Central memory CD8-positive, alpha-beta T cell (primary cell): ENCODE measurements at regions not wholly inside any gene's neighbourhood (a gene's known extent, or its start where the extent isn't known, plus 50 kb on each side); places are given as distances from the start of the nearest gene placed in this dataset.

Source experiments
- ATAC-seq: fragments of 150-1000 bp; cut with Tn5 transposase; replicated peaks from 2 replicates; pipeline ENCODE4 v1.10.0; 2022; ENCODE audit warnings: mild to moderate bottlenecking, moderate FRiP score, moderate number of reproducible peaks; ENCODE audit not compliant: poor library complexity, severe bottlenecking; ENCODE audit errors: extremely low read depth
- DNase-seq, 2 donors: peaks; one replicate each; pipeline ENCODE4 v3.0.0; 2021; ENCODE audit warnings: low spot score in 2 of 2
- H3K27ac Mint-ChIP-seq: one replicate; pipeline ENCODE4 v1.8.0; 2022; ENCODE audit warnings: low read depth, mild to moderate bottlenecking, moderate library complexity, mixed read lengths
- H3K27me3 Mint-ChIP-seq: one replicate; pipeline ENCODE4 v1.8.0; 2022; ENCODE audit warnings: mixed read lengths
- H3K36me3 Mint-ChIP-seq: one replicate; pipeline ENCODE4 v1.8.0; 2022; ENCODE audit warnings: mild to moderate bottlenecking, moderate library complexity, mixed read lengths; ENCODE audit not compliant: insufficient read depth
- H3K4me1 Mint-ChIP-seq: one replicate; pipeline ENCODE4 v1.8.0; 2022; ENCODE audit warnings: mixed read lengths
- H3K4me3 Mint-ChIP-seq: one replicate; pipeline ENCODE4 v1.8.0; 2022; ENCODE audit warnings: mild to moderate bottlenecking, moderate library complexity, mixed read lengths
- H3K9me3 Mint-ChIP-seq: one replicate; pipeline ENCODE4 v1.8.0; 2022; ENCODE audit warnings: mixed read lengths

DNA sequence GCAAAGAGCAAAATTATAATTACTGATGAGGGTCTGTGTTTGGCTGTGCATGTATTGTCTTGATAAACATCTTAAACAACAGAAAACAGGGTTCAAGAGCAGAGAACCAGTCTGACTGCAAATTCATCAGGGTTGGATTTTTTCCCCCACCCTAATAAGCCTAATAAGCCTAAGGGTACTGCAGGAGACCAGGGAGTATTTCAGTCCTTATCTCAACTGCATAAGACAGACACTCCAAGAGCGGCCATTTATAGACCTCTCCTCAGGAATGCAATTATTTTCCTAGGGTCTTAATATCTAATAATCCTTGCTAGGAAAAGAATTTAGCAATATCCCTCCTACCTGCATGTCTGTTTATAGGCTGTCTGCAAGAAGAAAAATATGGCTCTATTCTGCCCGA lies 2011.5 kb upstream of the PCDH20 start:
- Mint-ChIP-seq H3K4me1 (no peaks in the 10 kb centered on the region), H3K27ac (no peak overlapping the region), H3K36me3 (peaks cover 2% of the 10 kb centered on the region), H3K27me3 (no peaks in the 10 kb centered on the region), H3K4me3 (no peak overlapping the region), H3K9me3 (peaks cover 13% of the 10 kb centered on the region)
- no peak for ATAC-seq
- DNase-seq, result no peak

DNA sequence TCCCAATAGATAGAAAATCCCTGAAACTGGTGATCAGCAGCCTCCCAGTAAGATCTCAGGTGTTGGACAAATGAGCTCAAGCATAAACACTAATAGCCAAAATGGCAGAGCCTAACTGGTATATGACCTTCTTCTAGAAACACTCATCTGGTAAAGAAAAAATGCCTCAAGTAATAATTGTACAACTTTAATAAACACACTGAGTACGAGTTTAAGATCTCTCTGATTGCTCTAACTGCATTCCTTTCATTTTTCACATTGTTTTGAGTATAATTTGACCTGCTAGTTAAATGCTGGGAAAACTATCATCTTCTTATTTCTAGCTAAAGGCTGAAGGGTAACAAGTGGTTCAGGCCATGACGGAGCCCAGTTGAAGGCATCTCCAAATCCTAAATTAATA lies 2009.5 kb upstream of the PCDH20 start:
- Mint-ChIP-seq H3K27ac (no peak overlapping the region), H3K4me1 (no peaks in the 10 kb centered on the region), H3K36me3 (peaks cover 2% of the 10 kb centered on the region), H3K27me3 (no peaks in the 10 kb centered on the region), H3K9me3 (peaks cover 13% of the 10 kb centered on the region), H3K4me3 (no peak overlapping the region)
- DNase-seq (no peak), ATAC-seq (no peak)

DNA sequence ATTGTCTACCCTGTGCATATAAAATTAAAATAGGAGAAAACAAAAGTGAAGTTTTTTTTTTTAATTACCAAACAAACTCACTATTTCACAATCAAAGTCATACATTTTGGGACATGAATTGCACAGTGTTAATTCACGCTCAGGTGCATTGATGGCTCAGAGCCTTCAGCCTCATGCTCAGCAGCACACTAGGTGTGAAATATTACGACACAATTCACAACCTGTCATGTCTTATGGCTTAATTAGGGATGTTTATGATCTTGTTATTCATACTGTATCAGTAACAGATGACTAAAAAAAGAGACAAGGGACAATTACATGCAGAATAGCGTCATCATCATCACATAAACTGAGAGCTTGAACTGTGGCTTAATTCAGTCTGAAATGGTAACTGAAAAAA lies 2005.5 kb upstream of the PCDH20 start:
- Mint-ChIP-seq H3K9me3 (peaks cover 15% of the 10 kb centered on the region), H3K27ac (no peak overlapping the region), H3K36me3 (no peaks in the 10 kb centered on the region), H3K4me3 (no peak overlapping the region), H3K27me3 (no peaks in the 10 kb centered on the region), H3K4me1 (no peaks in the 10 kb centered on the region)
- no peak for DNase-seq
- ATAC-seq, result no peak

DNA sequence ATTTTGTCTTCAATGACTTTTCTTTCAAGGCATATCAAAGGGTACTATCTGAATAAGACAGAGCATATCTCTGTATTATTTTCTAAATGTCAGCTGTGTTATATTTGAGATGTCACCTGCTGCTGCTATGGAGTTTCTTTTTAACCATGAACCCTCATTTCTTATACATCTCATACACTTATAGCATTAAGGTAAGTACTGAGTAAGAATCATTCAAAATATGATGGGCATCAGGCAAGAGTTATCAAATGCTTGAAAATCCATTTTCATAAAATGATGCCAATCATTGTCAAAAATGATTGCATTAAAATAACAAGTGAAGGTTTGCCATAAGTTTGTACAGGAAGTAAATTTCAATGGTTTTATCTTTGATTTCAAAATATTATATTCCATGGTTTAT lies 2005.0 kb upstream of the PCDH20 start:
- ATAC-seq, result no peak
- no peaks in the 10 kb centered on the region for H3K4me1 Mint-ChIP-seq

DNA sequence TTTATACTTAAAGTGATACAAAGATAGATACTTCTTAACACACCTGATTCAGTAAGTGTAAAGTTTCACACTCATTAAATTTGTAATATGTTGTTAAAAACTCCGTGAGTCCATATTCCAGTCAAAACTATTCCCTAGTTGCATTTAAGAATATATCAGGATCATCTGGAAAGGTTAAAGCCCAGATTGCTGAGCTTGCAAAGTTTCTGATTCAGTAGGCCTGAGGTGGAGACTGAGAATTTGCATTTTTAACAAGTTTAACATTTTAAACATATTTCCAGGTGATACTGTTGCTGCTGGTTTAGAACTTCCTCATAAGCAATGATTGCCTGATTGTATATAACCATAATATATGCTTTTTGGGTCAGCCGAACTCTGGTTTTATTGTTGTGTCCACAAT lies 1998.6 kb upstream of the PCDH20 start:
- Mint-ChIP-seq H3K36me3 (peaks cover 2% of the 10 kb centered on the region), H3K4me3 (no peak overlapping the region), H3K27ac (no peak overlapping the region), H3K9me3 (peaks cover 17% of the 10 kb centered on the region), H3K27me3 (no peaks in the 10 kb centered on the region), H3K4me1 (no peaks in the 10 kb centered on the region)
- ATAC-seq, result no peak
- DNase-seq, result no peak

More for the DNA sequence above, 2005.0 kb upstream of the PCDH20 start:
- DNase-seq, result no peak
- Mint-ChIP-seq H3K36me3 (no peaks in the 10 kb centered on the region), H3K27ac (no peak overlapping the region), H3K9me3 (peaks cover 15% of the 10 kb centered on the region), H3K27me3 (no peaks in the 10 kb centered on the region), H3K4me3 (no peak overlapping the region)

DNA sequence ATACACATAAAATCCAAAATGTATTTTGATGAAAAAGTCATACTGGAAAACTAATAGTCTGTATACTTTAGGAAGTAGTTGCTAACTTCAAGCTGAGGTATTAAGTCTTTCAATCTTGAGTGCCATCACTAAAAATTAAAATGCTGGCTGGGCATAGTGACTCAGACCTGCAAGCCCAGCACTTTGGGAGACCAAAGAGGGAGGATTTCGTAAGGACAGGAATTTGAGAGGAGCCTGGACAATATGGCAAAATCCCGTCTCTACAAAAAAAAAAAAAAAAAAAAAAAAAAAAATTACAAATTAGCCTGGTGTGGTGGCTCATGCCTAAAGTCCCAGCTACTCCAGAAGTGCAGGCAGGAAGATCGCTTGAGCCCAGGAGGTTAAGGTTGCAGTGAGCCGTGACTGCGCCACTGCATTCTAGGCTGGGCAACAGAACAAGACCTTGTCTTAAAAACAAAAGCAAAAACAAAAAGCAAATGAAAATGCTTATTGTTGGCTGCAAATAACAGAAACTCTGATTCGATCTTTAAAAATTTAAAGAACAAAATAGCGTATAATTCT lies 1994.2 kb upstream of the PCDH20 start:
- no peak for ATAC-seq
- Mint-ChIP-seq H3K36me3 (peaks cover 2% of the 10 kb centered on the region), H3K27me3 (no peaks in the 10 kb centered on the region), H3K4me3 (no peak overlapping the region), H3K27ac (no peak overlapping the region), H3K9me3 (peaks cover 13% of the 10 kb centered on the region), H3K4me1 (no peaks in the 10 kb centered on the region)
- no peak for DNase-seq

DNA sequence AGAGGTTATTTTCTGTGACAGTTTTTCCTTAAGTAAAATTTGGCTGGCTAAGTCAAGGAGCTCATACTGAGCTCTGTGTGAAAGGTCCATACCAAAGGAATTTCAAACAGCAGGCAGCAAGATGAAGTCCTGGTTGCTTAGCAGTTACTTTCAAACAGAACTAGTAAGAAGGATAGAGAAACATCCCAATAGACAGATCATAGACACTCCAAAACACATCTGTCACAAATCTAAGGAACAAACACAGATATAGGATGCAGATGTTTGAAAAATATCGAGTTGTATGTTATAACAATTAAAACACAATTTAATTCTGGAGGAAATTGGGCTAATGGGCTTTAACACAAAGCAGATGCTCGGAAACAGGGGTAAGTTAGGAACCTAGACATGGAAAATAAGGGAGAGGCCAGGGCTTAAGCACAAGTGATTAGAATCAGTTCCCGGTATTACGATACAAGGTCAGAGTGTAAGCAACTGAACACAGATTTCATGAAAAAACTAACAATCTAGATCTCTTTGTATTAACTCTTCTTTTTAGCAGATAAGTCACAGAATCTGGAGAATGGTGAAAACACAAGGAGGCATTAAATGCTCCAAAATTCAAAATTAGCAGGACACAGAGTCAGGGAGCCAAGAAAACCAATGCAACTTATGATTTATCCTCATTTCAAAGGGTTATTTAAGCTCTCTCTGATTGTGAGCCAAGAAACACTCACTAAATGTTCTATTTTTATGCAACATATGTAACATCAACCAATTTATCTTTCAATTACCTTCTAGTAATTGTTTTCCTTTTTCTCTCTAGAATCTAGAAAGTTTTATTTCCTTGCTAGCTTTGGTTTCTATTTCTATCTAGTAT lies 1992.9 kb upstream of the PCDH20 start:
- Mint-ChIP-seq H3K9me3 (peaks cover 12% of the 10 kb centered on the region), H3K27ac (no peak overlapping the region), H3K36me3 (no peaks in the 10 kb centered on the region), H3K4me3 (no peak overlapping the region), H3K27me3 (no peaks in the 10 kb centered on the region), H3K4me1 (no peaks in the 10 kb centered on the region)
- DNase-seq, result no peak
- no peak for ATAC-seq

DNA sequence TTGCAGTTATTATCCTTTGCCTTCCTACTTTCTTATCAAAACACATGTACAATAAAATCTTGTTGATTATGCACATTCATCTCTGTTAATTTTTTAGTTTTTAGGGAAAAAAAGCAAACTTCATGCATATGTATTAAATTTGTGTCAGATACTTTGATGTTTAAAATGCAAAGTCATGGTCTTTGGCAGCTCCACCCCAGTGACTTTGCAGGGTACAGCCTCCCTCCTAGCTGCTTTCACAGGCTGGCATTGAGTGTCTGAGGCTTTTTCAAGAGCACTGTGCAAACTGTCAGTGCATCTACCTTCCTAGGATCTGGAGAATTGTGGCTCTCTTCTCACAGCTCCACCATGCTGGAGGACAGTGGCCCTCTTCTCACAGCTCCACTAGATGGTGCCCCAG lies 1988.1 kb upstream of the PCDH20 start:
- Mint-ChIP-seq H3K9me3 (peaks cover 29% of the 10 kb centered on the region), H3K4me3 (no peak overlapping the region), H3K27me3 (no peaks in the 10 kb centered on the region), H3K4me1 (no peaks in the 10 kb centered on the region), H3K27ac (no peak overlapping the region), H3K36me3 (no peaks in the 10 kb centered on the region)
- ATAC-seq, result no peak
- no peak for DNase-seq

DNA sequence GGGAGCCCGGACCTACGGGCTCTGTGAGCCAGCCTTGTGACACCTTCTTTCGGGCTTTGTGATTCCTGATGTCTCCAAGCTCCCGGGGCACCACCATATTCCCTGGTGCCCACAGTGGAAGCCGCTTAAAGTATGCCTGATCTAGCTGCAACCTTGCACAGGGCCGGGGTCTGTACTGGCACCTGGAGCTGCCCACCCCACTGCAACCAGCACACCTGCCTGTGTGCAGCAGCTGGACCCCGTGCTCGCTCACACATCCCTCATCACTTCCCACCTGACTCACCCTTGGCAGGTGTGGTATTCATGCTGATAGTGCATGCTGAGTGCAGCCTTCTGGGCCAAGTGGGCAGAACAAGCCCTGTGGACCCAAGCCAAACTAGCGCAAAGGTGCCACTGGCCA lies 1981.1 kb upstream of the PCDH20 start:
- Mint-ChIP-seq H3K4me1 (no peaks in the 10 kb centered on the region), H3K36me3 (no peaks in the 10 kb centered on the region), H3K27ac (no peak overlapping the region), H3K9me3 (peaks cover 2% of the 10 kb centered on the region), H3K4me3 (no peak overlapping the region), H3K27me3 (no peaks in the 10 kb centered on the region)
- no peak for ATAC-seq
- no peak for DNase-seq

DNA sequence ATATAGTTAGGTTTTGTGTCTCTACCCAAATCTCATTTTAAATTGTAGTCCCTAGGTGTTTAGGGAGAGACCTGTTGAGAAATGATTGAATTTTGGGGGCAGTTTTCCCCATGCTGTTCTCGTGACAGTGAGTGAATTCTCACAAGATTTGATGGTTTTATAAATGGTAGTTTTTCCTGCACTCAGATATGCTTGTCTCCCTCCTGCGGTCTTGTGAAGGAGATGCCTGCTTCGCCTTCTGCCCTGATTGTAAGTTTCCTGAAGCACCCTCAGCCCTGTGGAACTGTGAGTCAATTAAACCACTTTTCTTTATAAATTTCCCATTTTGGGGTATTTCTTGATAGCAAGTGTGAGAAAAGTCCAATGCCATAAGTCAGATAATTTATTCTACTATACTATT lies 1977.5 kb upstream of the PCDH20 start:
- Mint-ChIP-seq H3K9me3 (peaks cover 6% of the 10 kb centered on the region), H3K27me3 (no peaks in the 10 kb centered on the region), H3K4me3 (no peak overlapping the region), H3K4me1 (no peaks in the 10 kb centered on the region), H3K36me3 (no peaks in the 10 kb centered on the region), H3K27ac (no peak overlapping the region)
- ATAC-seq, result no peak
- DNase-seq, result no peak

DNA sequence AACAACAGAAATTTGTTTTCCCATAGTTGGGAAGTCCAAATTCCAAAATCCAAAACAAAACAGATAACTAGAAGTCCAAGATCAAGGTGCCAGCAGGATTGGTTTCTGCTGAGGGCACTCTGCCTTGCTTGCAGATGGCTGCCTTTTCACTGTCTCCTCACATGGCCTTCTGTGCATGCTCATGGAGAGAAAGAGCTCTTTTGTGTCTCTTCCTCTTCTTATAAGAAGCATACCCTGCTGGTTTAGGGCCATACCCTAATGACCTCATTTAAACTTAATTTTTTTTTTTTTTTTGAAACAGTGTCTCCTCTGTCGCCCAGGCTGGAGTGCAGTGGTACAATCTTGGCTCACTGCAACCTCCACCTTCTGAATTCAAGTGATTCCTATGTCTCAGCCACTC lies 1974.1 kb upstream of the PCDH20 start:
- ATAC-seq, result no peak
- H3K27ac Mint-ChIP-seq, result no peak overlapping the region
- no peak overlapping the region for H3K4me3 Mint-ChIP-seq
- no peaks in the 10 kb centered on the region for H3K27me3 Mint-ChIP-seq
- DNase-seq, result no peak
- H3K36me3 Mint-ChIP-seq, result no peaks in the 10 kb centered on the region
- H3K9me3 Mint-ChIP-seq, result peaks cover 14% of the 10 kb centered on the region
- no peaks in the 10 kb centered on the region for H3K4me1 Mint-ChIP-seq

DNA sequence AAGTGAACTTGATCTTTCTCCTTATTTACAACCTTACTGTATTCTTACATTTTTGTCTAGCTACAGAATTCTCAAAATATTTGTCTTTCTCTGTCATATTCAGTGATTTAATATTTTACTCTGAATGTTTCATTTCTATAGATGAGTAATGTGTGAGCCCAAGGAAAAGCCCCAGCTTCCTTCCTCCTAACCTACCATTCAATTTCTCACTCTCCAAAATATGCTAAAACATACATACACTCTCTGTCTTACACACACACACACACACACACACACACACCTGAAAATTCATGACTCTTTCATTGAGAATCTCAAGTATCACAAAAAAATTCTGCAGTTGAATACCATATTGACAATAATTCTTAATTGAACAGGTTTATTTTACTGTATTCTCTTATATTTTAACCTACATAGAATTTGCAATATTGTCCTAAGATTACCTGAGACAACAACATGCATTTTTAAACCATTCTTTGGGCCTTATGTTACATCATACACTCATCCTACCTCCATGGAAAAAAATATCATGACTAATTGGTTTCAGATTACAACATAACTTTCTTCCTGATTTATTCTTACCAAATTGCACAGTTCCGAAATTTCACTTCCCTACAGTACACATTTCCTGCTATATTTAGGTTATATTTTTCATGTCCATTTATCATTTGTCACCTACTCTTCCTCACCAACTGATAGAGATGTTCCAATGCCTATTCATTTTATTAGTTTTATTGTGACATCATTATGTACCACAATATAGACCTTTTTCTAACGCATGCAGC lies 1965.6 kb upstream of the PCDH20 start:
- DNase-seq (no peak), ATAC-seq (no peak)
- no peaks in the 10 kb centered on the region for H3K36me3 Mint-ChIP-seq
- no peak overlapping the region for H3K4me3 Mint-ChIP-seq
- H3K4me1 Mint-ChIP-seq, result no peaks in the 10 kb centered on the region
- peaks cover 39% of the 10 kb centered on the region for H3K9me3 Mint-ChIP-seq
- H3K27me3 Mint-ChIP-seq, result no peaks in the 10 kb centered on the region
- H3K27ac Mint-ChIP-seq, result no peak overlapping the region

DNA sequence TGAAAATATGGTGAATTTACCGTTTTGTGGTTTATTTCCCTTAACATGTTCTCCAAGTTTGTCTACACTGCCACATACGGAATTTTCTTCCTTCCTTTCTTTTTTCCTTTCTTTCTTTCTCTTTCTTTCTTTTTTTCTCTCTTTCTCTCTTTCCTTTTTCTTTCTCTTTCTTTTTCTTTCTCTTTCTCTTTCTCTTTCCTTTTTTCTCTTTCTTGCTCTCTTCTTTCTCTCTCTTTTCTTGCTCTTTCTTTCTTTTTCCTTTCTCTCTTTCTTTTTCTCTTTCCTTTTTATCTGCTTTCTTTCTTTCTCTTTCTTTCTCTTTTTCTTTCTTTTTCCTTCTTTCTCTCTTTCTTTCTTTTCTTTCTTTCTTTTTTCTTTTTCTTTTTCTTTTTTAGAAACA lies 1962.3 kb upstream of the PCDH20 start:
- Mint-ChIP-seq H3K4me1 (no peaks in the 10 kb centered on the region), H3K9me3 (peaks cover 36% of the 10 kb centered on the region)

More for the DNA sequence above, 1962.3 kb upstream of the PCDH20 start:
- H3K27ac Mint-ChIP-seq, result peak overlapping the region; percentile 17
- no peaks in the 10 kb centered on the region for H3K27me3 Mint-ChIP-seq
- no peak for DNase-seq
- no peak for ATAC-seq
- no peak overlapping the region for H3K4me3 Mint-ChIP-seq
- H3K36me3 Mint-ChIP-seq, result no peaks in the 10 kb centered on the region
